PFSK-1 (cell line): ENCODE measurements at regions not wholly inside any gene's neighbourhood (a gene's known extent, or its start where the extent isn't known, plus 50 kb on each side); places are given as distances from the start of the nearest gene placed in this dataset.

Experiments used
- POLR2AphosphoS5 ChIP-seq: IDR thresholded peaks from 2 replicates; pipeline ENCODE4 v1.6.1; 2012; ENCODE audit warnings: low read depth, mild to moderate bottlenecking, control low read depth, low read length, moderate library complexity
- SIN3A ChIP-seq: IDR thresholded peaks from 2 replicates; pipeline ENCODE4 v1.6.1; 2012; ENCODE audit warnings: mild to moderate bottlenecking, low read length, moderate library complexity, borderline replicate concordance; ENCODE audit not compliant: insufficient read depth

GRCh38 chr18:45553723-45554388 is 61.4 kb upstream of the SLC14A2 start:
- TF ChIP-seq SIN3A (no peak), POLR2AphosphoS5 (no peak)
